ENCODE measurements at regions not wholly inside any gene's neighbourhood (a gene's known extent, or its start where the extent isn't known, plus 50 kb on each side); places are given as distances from the start of the nearest gene placed in this dataset.

DNA sequence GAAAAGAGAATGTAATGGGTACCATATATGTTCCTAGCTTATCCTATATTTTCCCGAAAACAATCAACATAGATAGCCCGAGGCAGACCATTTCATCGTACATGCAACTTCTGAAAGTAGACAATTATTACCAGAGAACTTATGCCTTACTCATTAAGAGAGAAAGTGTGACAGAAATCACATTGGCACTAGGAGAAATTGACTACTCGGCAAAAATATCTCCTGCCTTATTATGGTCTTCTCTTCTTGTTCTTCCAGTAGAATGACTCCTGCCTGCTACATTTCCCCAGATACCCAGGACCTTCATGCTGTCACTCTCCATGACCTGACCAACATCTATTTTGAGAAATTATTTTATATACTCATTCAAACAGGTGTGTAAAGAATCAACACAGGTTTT lies 1015.7 kb downstream of the TUSC7 start:
- no peak overlapping the region for H3K27ac Mint-ChIP-seq
- H3K4me3 Mint-ChIP-seq = no peak overlapping the region
- no peaks in the 10 kb centered on the region for H3K4me1 Mint-ChIP-seq
- H3K36me3 Mint-ChIP-seq = no peaks in the 10 kb centered on the region
- ATAC-seq (no peak), DNase-seq (no peak)
- peaks cover 0 to 10% (median 0%) of the 10 kb centered on the region in 9 donors for H3K9me3 Mint-ChIP-seq
- H3K27me3 Mint-ChIP-seq = no peaks in the 10 kb centered on the region
- POLR2A ChIA-PET = no interaction called here

DNA sequence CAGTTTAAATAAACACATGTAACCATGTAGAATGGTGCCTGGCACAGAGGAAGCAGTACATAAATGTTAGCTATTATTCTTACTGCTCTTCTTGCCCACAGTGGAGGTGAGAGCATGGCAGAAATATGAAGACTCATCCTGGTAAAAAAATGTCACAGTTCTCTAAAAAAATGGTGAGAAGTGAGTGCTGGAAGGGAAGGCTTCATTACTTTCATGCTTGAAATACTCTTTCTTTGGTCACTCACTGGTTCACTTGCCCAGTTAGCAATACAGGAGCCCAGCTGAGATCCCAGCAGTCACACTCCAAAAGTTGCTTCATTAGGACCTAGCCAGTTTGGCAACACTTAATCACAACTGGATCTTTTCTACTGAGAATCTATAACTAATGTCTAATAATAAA lies 1017.2 kb downstream of the TUSC7 start:
- POLR2A ChIA-PET = no interaction called here
- no peak for DNase-seq
- H3K9me3 Mint-ChIP-seq = peaks cover 0 to 10% (median 0%) of the 10 kb centered on the region in 9 donors
- no peak for ATAC-seq
- H3K4me3 Mint-ChIP-seq = no peak overlapping the region
- H3K27me3 Mint-ChIP-seq = no peaks in the 10 kb centered on the region
- H3K36me3 Mint-ChIP-seq = no peaks in the 10 kb centered on the region
- no peaks in the 10 kb centered on the region for H3K4me1 Mint-ChIP-seq
- no peak overlapping the region for H3K27ac Mint-ChIP-seq

DNA sequence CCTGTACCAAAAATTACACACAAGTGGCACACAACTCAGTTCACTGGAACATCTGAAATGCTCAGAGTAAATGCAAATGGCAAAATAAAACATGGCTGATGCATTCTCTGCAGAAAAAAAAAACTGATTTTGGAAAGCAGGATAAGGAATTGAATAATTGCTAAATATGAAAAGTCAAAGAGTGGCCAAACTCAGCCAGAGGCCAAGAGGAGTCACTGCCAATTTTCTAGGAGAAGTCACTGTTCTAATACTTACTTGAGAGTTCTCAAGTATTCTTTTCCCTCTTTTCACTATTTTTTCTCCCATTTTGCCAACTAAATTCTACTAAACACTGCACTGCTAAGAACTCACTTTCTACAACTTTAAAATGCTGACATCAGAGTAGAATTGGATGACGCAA lies 1018.6 kb downstream of the TUSC7 start:
- H3K4me1 Mint-ChIP-seq = no peaks in the 10 kb centered on the region

DNA sequence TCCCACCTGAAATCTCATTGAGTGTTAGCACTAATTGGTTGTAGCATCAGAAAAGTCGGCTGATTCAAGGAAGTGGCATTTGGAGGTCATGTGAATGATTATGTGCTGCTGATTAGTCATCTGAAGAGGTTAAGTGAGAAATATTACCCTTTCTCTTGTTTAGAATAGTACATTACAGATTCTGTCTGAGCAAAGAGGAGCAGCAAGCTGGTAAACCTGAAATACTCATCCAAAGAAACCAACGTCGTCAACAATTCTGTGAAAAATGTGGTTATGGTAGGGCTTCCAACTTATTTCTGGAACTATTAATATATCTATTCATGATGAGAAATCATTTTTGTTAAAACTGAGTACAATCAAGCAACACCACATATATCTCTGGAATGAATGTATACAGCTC lies 1024.9 kb downstream of the TUSC7 start:
- Mint-ChIP-seq H3K4me3 (no peak overlapping the region), H3K4me1 (no peaks in the 10 kb centered on the region), H3K27me3 (peaks cover 0 to under 1% (median 0%) of the 10 kb centered on the region in 5 donors), H3K36me3 (no peaks in the 10 kb centered on the region), H3K27ac (no peak overlapping the region), H3K9me3 (peaks cover 0 to 18% (median 6%) of the 10 kb centered on the region in 9 donors)
- POLR2A ChIA-PET = no interaction called here
- DNase-seq = no peak
- no peak for ATAC-seq

More for the DNA sequence above, 1018.6 kb downstream of the TUSC7 start:
- DNase-seq (no peak), ATAC-seq (no peak)
- H3K9me3 Mint-ChIP-seq = peaks cover 0 to 7% (median 0%) of the 10 kb centered on the region in 9 donors
- no peak overlapping the region for H3K27ac Mint-ChIP-seq
- no peaks in the 10 kb centered on the region for H3K27me3 Mint-ChIP-seq
- POLR2A ChIA-PET = no interaction called here
- no peak overlapping the region for H3K4me3 Mint-ChIP-seq
- H3K36me3 Mint-ChIP-seq = no peaks in the 10 kb centered on the region

DNA sequence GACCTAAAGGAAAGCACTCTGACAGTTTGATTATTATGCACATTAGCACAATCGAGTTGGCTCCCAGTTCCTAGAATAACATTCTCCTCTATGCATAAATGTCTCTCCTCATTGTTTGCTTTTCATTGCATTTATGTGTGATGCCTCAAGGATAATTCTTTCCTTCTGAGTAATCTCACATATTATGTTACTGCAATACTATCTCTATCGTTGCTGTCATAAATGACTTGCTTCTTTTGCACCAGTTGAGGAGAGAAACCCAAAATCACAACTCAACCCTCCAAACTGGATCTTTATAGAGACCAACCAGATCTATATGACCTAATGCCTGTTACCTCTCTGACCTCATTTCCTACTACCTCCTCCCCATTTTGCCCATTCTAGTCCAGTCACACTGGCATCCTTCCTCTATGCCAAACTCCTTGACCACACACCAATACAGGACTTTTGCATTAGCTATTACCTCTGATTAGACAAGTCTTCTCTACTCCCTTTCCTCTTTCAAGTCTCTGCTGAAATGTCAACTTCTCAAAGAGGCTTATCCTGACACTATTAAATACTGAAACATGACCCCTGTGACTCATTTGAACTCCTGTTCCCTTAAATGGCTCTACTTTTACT lies 1026.0 kb downstream of the TUSC7 start:
- Mint-ChIP-seq H3K27ac (no peak overlapping the region), H3K4me1 (no peaks in the 10 kb centered on the region), H3K27me3 (peaks cover 0 to 4% (median 0%) of the 10 kb centered on the region in 5 donors), H3K9me3 (peaks cover 0 to 19% (median 6%) of the 10 kb centered on the region in 9 donors), H3K36me3 (no peaks in the 10 kb centered on the region), H3K4me3 (no peak overlapping the region)
- DNase-seq (no peak), ATAC-seq (no peak)
- POLR2A ChIA-PET = no interaction called here

DNA sequence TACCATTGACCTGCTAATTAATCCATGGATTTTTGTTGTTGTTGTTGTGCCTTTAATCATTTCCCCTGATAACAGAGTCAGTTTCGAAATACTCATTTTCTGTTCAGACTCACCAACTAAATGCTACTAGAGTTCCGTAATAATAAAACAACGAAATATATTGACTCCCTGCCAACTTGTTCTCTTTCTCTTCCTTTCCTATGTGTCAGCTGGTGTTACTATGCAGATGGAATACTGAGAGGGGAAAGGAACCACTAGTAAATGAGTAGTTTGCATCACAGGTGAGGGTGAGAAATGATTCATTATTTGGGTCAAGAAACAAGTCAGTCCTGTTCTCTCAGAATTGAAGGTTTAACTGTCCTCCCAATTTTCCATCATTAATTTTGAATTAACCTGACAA lies 1027.3 kb downstream of the TUSC7 start:
- ATAC-seq = no peak
- POLR2A ChIA-PET = no interaction called here

DNA sequence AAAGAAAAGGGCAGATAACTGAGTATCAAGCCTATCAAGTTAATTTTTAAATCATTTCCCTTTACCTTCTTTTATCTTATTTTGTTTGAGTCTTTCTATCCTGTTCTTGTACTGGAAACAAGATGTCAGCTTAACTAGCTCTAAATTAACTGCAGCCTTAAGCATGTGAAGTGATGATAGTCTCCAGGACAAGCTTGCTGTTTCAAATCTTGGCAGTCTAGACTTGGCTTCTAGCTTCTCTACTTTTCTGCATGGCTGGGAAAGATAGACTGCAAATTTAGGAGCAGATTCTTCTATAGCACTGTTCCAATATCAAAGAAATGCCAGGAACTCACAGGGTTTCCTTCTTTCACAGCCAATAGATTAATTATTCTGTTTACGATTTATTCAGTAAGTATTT lies 1034.4 kb downstream of the TUSC7 start:
- POLR2A ChIA-PET = no interaction called here
- H3K36me3 Mint-ChIP-seq = no peaks in the 10 kb centered on the region
- H3K27ac Mint-ChIP-seq = no peak overlapping the region
- no peaks in the 10 kb centered on the region for H3K4me1 Mint-ChIP-seq
- DNase-seq (no peak), ATAC-seq (no peak)
- H3K4me3 Mint-ChIP-seq = no peak overlapping the region
- H3K27me3 Mint-ChIP-seq = peaks cover 0 to 4% (median 0%) of the 10 kb centered on the region in 5 donors
- H3K9me3 Mint-ChIP-seq = peaks cover 0 to 25% (median 4%) of the 10 kb centered on the region in 9 donors

More for the DNA sequence above, 1027.3 kb downstream of the TUSC7 start:
- H3K36me3 Mint-ChIP-seq = no peaks in the 10 kb centered on the region
- H3K4me3 Mint-ChIP-seq = no peak overlapping the region
- H3K27ac Mint-ChIP-seq = no peak overlapping the region
- peaks cover 0 to 4% (median 0%) of the 10 kb centered on the region in 5 donors for H3K27me3 Mint-ChIP-seq
- H3K4me1 Mint-ChIP-seq = no peaks in the 10 kb centered on the region
- peaks cover 0 to 19% (median 6%) of the 10 kb centered on the region in 9 donors for H3K9me3 Mint-ChIP-seq
- no peak for DNase-seq

DNA sequence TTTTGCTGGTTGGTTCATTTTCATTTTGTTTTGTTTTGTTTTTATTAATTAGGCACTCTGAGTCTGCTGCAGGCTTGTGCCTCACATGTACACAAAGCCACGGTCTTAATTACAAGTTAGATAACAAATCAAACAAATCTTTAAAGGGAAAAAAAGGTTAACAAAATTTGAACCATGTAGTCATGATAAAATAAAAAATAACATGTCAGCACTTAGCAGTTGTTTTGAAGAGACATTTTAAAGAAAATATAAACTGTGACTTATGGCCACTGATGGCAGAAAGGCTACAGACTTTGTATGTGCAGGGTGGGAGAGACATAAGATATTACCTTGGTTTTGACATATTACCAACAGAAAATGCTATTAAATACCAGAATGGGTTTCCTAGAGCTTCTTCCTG lies 1035.4 kb downstream of the TUSC7 start:
- Mint-ChIP-seq H3K9me3 (peaks cover 0 to 32% (median 4%) of the 10 kb centered on the region in 9 donors), H3K27me3 (no peaks in the 10 kb centered on the region), H3K27ac (no peak overlapping the region), H3K36me3 (no peaks in the 10 kb centered on the region), H3K4me1 (no peaks in the 10 kb centered on the region), H3K4me3 (no peak overlapping the region)
- DNase-seq = no peak
- POLR2A ChIA-PET = no interaction called here
- no peak for ATAC-seq

DNA sequence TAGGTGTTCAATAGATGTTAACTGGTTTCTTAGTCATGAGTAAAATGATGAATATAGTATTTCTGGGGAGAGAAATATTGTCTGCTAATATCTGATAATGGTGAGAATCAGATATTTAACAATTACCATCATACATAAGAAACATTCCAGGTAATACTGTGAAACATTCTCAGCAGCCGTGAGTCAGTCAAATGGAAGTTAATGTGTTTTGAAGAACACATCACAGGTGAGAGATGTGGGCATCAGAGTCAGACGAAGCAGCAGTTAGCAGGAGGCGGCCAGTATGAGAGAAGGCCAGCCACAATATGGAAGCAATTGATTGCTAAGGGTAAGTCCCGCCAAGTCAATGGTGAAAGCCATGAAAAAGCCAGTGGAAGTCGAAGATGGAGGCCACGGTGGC lies 1035.9 kb downstream of the TUSC7 start:
- POLR2A ChIA-PET = no interaction called here
- Mint-ChIP-seq H3K36me3 (no peaks in the 10 kb centered on the region), H3K27ac (no peak overlapping the region), H3K4me3 (no peak overlapping the region), H3K9me3 (peaks cover 0 to 26% (median 4%) of the 10 kb centered on the region in 9 donors), H3K27me3 (no peaks in the 10 kb centered on the region), H3K4me1 (no peaks in the 10 kb centered on the region)
- no peak for ATAC-seq
- no peak for DNase-seq

DNA sequence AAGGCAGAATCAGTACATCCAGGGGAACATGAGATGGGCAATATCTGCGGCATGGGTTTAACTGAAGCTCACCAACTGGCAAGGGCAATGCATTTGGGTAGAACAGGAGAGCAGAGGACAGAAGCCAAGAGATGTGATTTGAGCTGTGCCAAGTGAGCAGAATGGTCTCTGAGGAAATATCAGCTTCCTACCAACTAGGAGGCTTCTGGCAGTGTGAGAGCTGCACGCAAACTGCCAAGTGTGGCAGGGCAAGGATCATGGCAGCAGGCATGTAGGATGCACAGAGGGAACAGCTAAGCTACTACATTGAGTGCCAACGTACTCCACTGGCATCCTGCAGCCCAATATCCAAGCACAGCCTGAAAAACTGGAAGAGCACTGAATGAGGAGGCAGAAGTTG lies 1036.5 kb downstream of the TUSC7 start:
- ATAC-seq = no peak
- no peak overlapping the region for H3K27ac Mint-ChIP-seq
- POLR2A ChIA-PET = no interaction called here

DNA sequence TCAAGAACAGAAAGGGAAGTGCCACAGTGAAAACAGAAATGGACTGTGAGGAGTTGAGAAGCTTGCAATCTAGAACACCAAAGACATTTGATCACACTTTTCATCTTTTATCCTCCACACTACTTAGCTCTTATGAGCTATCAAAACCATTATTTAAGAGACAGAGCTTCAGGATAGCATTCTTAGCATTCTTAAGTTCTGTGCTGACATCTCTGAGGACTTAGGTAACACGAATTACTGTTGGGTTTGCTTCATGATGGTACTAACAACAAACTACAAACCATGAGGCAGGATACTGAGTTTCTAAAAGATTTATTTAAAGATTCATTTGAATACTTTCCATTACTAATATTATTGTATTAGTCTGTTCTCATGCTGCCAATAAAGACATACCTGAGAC lies 1038.6 kb downstream of the TUSC7 start:
- H3K27me3 Mint-ChIP-seq = no peaks in the 10 kb centered on the region
- DNase-seq (no peak), ATAC-seq (no peak)
- H3K4me1 Mint-ChIP-seq = no peaks in the 10 kb centered on the region
- peaks cover 0 to 28% (median 4%) of the 10 kb centered on the region in 9 donors for H3K9me3 Mint-ChIP-seq
- H3K27ac Mint-ChIP-seq = no peak overlapping the region
- H3K4me3 Mint-ChIP-seq = no peak overlapping the region
- no peaks in the 10 kb centered on the region for H3K36me3 Mint-ChIP-seq
- POLR2A ChIA-PET = no interaction called here

More for the DNA sequence above, 1036.5 kb downstream of the TUSC7 start:
- no peak for DNase-seq
- Mint-ChIP-seq H3K36me3 (no peaks in the 10 kb centered on the region), H3K4me1 (no peaks in the 10 kb centered on the region), H3K27me3 (no peaks in the 10 kb centered on the region), H3K9me3 (peaks cover 0 to 25% (median 4%) of the 10 kb centered on the region in 9 donors), H3K4me3 (no peak overlapping the region)

DNA sequence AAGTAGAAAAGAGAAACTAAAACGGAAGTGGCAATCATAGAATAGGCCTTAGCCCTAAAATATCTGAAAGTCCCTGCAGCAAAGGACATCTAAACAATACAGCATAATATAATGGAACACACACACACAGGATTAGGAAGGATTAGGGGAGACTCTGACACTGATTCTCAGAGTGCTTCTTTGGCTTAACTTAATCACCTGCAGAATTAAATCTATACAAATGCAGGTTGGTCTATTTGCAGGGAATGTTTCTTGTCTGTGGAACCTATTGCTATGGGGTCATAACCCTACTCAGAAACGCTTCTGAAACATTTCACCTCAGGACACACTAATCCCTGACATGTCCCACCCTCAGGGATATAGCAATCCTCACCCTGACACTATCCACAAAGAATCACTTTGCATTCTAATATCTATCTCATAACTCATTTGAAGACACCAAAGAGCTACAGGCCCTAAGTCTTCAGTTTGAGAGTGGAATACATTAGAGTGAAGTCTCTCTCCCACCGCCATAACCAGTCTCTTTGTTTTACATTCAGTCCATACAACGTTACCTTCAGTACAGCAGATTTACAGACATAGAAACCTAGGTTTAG lies 1041.2 kb downstream of the TUSC7 start:
- Mint-ChIP-seq H3K4me1 (no peaks in the 10 kb centered on the region), H3K27ac (no peak overlapping the region), H3K9me3 (peaks cover 0 to 25% (median 4%) of the 10 kb centered on the region in 9 donors), H3K27me3 (no peaks in the 10 kb centered on the region), H3K36me3 (no peaks in the 10 kb centered on the region), H3K4me3 (no peak overlapping the region)
- ATAC-seq (no peak), DNase-seq (no peak)
- POLR2A ChIA-PET = no interaction called here

DNA sequence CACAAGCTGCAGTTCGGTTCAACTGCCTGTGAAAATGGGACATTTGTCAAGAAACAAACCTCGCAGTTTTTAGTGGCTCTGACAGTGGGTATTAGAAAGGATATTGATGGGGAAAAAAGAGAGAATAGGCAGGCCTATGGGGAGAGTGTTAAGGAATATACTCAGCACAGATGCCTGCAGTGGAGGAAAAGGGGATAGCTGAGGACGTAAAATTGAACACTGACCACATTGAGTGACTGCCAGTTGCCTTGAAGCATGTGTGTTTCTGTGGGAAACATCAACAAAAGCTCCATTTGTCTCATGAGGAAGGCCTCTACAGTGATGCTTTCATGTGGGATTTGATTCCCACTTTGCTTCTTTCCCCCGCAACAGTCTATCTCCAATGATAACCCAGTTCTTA lies 1042.1 kb downstream of the TUSC7 start:
- no peaks in the 10 kb centered on the region for H3K27me3 Mint-ChIP-seq
- H3K36me3 Mint-ChIP-seq = no peaks in the 10 kb centered on the region
- POLR2A ChIA-PET = no interaction called here
- no peak for ATAC-seq
- DNase-seq = no peak
- no peaks in the 10 kb centered on the region for H3K4me1 Mint-ChIP-seq
- no peak overlapping the region for H3K4me3 Mint-ChIP-seq
- no peak overlapping the region for H3K27ac Mint-ChIP-seq
- H3K9me3 Mint-ChIP-seq = peaks cover 0 to 25% (median 4%) of the 10 kb centered on the region in 9 donors
